NCI-H1092 treated with DMSO at 0.1 percent for 48 hours (cell line): ENCODE measurements at regions not wholly inside any gene's neighbourhood (a gene's known extent, or its start where the extent isn't known, plus 50 kb on each side); places are given as distances from the start of the nearest gene placed in this dataset.

Experiments used
- DNase-seq: peaks from one replicate; lab custom pipeline; 2025; lab: John Stamatoyannopoulos, UW

GRCh38 chr5:56459394-56460194 lies 226.5 kb upstream of the ANKRD55 start:
- DNase-seq: no peak

- no peak for DNase-seq
Measured at GRCh38 chr5:56457887-56458812, 225.0 kb upstream of the ANKRD55 start.

GRCh38 chr5:56456002-56456401 lies 222.9 kb upstream of the ANKRD55 start:
- no peak for DNase-seq

- no peak for DNase-seq
Measured at GRCh38 chr5:56455417-56455816, 222.3 kb upstream of the ANKRD55 start.

GRCh38 chr5:56454219-56454862 lies 221.2 kb upstream of the ANKRD55 start:
- no peak for DNase-seq

- DNase-seq: no peak
Measured at GRCh38 chr5:56451742-56452141, 218.6 kb upstream of the ANKRD55 start.

GRCh38 chr5:56450766-56451165 lies 217.6 kb upstream of the ANKRD55 start:
- DNase-seq: no peak

- no peak for DNase-seq
Measured at GRCh38 chr5:56449071-56449640, 216.0 kb upstream of the ANKRD55 start.

GRCh38 chr5:56447656-56448055 lies 214.5 kb upstream of the ANKRD55 start:
- no peak for DNase-seq

GRCh38 chr5:56447232-56447631 lies 214.1 kb upstream of the ANKRD55 start:
- DNase-seq: no peak

GRCh38 chr5:56446728-56447127 lies 213.6 kb upstream of the ANKRD55 start:
- no peak for DNase-seq

GRCh38 chr5:56443826-56444225 lies 210.7 kb upstream of the ANKRD55 start:
- DNase-seq: no peak

- no peak for DNase-seq
Measured at GRCh38 chr5:56440871-56441740, 208.0 kb upstream of the ANKRD55 start.

GRCh38 chr5:56434986-56435385 lies 201.9 kb upstream of the ANKRD55 start:
- no peak for DNase-seq

- no peak for DNase-seq
Measured at GRCh38 chr5:56433039-56433617, 200.0 kb upstream of the ANKRD55 start.

GRCh38 chr5:56432321-56432720 lies 199.2 kb upstream of the ANKRD55 start:
- no peak for DNase-seq

- no peak for DNase-seq
Measured at GRCh38 chr5:56430422-56430821, 197.3 kb upstream of the ANKRD55 start.

GRCh38 chr5:56429110-56429561 lies 196.0 kb upstream of the ANKRD55 start:
- DNase-seq: peak; percentile 7

- no peak for DNase-seq
Measured at GRCh38 chr5:56426693-56427092, 193.6 kb upstream of the ANKRD55 start.

GRCh38 chr5:56422076-56422762 lies 189.1 kb upstream of the ANKRD55 start:
- no peak for DNase-seq
